ENCODE measurements at regions not wholly inside any gene's neighbourhood (a gene's known extent, or its start where the extent isn't known, plus 50 kb on each side); places are given as distances from the start of the nearest gene placed in this dataset.

- TF ChIP-seq CTCF (IDR thresholded peaks at IDR 0.05; ENCODE audit: poor library complexity), result no peak
- TF ChIP-seq EZH2 (IDR thresholded peaks at IDR 0.05; ENCODE audit: borderline replicate concordance), result no peak
Observed at GRCh38 chr2:172256886-172257285, 154.2 kb upstream of the DLX2 start.
